ENCODE measurements at regions not wholly inside any gene's neighbourhood (a gene's known extent, or its start where the extent isn't known, plus 50 kb on each side); places are given as distances from the start of the nearest gene placed in this dataset.
A peak's percentile ranks its signal among the peaks of the same experiment; 100 is the strongest.

DNA sequence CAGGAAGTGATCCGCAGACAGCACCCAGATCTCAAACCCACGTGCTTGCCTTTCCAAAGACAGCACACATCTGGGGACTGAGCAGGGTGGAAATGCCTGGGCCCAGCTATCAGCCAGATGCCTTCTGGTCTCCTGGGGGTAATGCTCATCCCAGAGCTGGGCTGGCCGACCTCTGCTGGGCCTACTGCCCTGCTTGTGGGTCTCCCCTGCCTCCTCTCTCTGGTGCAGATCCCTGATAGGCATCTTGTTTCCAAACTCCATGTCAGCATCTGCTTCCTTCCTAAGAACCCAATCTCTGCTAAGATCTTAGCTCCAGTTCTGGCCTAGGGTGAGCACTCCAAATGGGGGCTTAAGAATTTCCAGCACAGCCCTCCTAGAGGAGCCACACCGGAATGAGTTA is 1043.0 kb downstream of the VRK1 start:
- no peak for DNase-seq

DNA sequence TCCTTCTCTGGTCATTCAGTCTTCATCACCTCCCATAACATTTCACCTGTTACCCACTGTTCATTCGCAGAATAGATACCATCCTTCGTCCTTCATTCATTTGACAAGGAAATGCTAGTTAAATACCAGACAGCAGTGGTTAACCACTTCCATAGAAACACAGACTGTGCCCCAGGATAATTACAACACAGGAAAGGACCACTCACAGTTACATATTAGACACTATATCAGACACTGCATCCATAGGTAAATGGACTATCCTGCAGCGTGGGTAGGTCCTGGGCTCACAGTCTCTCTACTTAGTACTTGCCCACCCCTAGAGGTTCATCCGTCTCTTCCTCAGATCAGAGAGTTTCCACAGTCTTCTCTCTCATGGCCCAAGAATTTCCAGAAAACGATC is 1044.6 kb downstream of the VRK1 start:
- no peak for DNase-seq

DNA sequence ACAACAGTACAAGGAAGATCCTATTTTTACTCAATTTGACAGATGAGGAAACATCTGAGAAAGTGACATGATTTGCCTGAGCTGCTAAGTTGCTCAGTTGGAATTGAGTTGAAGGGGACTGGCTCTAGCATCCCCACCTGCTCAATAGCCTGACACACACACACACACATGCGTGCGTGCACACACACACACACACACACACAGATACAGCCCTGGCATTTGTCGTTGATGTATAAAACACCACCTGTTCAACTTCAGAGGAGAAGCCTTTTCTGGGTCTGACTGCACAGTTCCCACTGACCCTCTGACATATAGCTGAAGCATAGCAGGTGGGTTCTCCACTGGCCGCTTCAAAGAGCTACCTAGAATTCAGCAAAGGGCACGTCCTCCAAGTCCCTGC is 1045.9 kb downstream of the VRK1 start:
- DNase-seq, result no peak

DNA sequence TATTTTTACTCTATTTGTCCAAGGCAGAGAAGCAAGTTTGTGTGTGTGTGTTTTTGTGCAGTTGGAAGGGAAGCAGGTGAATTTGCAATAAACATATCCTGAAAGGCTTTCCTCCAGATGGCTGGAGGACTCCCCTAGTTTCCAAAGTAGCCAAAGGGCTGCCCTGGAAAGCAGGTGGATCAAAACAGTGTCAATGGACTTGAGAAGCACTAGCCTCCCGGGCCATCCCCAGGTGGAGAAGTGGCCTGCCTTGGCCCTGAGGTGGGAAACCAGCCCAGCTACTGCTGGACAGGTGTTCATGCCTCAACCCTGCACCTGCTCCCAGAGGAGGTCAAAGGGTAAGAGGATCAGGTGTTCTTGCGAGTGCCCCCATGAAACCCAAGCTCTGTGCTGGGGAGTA is 1046.9 kb downstream of the VRK1 start:
- DNase-seq, result no peak

DNA sequence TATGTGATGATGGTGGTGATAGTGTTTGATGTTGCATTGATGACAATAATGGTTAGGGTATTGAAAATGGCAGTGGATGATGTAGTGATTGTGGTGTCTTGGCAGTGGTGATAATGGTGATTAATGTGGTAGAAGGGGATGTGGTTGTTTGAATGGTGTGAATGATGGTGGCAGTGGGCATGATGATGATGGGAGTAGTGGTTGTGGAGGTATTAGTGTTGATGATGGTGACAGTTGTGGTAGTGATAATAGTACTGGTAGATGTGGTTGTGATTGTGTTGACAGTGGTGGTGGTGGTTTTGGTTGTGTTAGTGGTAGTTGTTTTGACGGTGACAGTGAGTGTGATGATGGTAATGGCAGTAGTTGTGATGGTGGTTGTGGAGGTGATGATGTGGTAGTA is 1049.0 kb downstream of the VRK1 start:
- peak; percentile 13 for DNase-seq

DNA sequence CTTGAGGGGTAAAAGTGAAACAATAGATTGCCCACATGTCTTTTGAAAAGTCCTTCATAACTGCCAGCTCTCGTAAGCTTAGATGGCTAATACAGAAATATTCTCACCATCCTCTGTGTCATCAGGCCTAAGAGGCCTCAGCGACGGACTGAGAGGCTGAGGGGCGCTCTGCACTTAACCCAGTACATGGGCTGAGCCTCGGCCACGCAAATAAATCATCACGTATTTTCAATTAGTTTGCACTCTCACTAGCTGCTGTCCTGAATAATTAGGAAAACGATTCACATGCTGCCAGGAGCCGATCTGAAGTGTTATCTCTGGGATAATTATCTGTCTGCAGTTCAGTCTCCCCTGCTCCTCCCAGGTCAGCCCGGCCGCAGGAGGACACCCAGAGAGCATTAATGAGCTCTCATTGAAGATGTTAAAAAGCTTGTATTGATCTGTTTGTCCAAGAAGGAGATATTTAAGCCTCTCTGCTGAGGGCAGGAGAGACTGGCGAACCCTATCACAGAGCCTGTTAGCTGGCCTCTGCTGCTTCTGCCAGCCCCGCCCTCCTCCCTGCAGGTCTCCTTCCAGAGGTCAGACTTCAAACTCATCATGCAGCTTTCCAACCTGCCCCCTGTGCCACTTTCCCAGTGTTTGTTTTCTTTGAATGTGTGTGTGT is 1051.3 kb downstream of the VRK1 start:
- DNase-seq, result no peak

DNA sequence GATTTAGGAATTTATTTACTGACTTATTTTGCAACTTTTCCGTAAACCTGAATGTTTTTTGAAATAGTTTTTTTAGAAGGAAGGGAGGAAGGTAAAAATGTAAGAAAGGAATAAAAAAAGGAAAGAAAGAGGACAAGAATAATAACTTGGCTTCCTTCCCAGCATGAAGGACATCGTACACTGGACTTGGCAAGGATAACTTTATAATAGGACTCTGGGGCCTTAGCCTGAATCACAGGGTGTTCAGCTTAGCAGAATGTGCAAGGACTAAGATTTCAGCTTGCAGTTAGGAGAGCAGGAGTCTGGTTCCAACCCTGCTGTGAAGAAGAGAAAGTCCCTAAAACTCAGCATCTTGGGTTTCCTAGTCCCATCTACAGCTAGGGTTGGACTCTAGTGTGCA is 1053.3 kb downstream of the VRK1 start:
- no peak for DNase-seq

DNA sequence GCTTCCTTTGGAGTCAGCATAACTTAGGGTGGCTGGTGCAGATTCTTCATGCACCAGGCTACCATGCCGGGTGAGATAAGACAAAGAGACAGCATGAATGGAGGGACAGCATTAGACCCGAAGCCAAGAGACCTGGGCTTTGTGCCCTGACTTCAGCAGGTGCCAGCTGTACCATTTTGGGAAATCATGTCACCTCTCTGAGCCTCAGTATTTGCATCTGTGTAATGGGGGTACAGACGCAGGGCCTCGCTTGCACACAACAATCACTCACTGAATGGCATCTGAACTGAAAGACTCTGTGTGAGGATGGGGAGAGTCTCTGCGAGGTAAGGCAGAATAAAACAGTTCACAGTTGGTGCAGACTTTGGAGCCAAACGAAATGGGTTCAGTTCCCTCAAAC is 1053.7 kb downstream of the VRK1 start:
- no peak for DNase-seq

DNA sequence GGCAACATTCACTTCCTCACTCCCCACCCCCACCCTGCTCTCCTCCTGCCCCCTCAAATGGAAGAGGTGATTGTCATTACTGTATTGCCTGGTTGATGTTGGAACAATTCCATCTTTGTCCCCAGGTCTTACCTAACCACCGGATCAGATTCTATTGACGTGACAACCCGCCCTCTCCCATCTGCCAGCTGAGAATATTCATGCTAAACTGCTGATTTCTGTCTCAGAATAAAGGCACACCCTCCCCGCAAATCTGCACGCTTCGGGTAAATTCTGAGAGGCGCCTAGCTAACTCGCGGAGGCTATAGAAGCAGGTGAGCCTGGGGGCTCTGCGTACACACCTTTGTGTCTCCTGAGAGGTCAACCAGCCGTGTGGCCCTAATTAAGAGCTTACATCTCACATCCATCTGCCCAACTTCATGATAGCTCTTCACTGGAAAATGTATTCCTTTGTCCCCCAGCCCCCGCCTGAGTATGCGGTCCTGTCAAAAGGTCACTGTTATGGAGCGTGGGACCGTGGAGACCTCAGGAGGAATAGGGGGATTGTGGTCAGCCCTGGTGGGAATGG is 1054.3 kb downstream of the VRK1 start:
- DNase-seq, result no peak

DNA sequence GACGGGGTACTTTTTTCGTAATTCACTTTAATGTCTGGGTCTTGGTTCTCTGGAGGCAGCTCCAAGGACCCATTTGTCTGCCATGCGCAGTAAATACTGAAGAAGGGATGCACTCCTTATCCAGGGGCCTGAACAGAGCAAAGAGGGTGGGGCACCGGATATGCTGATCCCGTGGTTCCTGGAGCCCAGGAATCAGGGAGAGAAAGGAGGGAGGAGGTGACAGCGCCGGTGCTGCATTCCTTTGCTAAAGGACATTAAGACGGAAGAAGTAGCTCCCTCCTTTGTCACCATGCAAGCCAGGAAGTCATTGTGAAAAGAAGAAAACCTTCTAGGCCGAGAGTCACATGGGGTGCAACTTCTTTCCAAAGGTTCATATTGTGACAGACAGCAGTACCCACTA is 1057.7 kb downstream of the VRK1 start:
- no peak for DNase-seq

DNA sequence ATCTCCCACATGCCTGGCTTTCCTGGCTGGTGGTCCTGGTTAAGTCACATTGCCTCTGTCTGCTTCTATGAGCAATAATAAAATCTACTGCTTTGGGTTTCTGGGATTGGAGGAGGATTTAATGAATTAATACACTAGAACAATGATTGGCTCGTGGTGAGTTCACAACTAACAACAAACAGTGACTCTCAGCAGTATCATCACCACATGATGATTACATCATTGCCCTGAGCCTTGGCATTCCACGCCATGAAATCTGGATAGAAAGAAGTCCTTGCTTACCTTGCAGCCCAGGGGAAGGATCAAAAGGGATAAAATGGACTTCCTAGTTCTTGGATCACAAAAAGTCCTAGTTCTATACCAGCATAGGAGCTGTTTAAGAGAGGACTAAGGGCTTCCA is 1069.0 kb downstream of the VRK1 start:
- no peak for DNase-seq

DNA sequence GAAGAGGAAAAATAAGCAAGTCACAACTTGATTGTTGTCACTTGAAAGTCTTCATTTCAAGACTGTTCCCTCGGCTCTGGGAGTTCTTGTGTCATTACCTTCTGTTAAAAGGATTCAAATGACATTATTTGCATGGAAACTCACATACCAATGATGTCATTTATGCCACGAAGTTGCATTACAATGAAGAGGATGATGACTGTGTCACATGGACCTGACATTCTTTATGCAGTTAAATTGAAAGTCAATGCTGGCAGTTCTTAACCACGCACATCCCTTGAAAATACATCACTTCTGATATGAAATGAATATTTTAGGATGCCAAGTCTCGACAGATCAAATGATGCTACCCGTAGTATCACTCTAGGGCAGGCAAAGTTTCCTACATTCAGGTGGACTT is 1069.5 kb downstream of the VRK1 start:
- DNase-seq, result no peak

DNA sequence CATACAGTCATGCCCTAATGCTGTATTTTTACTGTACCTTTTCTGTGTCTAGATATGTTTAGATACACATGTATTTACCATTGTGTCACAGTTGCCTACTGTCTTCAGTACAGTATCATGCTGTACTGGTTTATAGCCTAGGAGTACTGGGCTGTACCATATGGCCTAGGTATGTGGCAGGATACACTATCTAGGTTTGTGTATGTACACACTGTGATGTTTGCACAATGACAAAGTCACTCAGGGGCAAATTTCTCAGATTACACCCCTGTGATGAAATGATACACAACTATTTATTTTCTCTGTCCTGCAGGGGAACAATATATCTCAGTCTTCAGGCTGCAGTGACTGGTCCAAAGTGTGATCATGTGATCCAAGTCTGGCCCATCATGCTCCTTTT is 1076.1 kb downstream of the VRK1 start:
- DNase-seq, result no peak

DNA sequence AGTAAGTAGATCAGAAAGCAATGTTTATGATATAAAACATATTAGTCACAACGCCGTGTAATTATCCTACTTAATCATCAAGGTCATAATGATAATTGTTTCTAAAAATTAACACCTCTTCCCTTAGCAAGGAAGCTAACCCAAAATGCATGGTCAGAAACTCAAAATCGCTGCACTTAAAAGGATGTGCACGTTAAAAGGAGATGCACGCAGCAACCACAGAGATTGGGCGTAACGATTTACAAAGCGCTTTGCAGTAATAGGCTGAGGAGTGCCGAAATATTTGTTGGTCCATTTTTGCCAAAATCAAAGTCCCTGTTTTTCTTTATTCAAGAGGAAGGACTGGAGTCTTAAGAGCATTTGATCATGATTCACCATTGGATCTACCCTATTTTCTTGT is 1077.2 kb downstream of the VRK1 start:
- no peak for DNase-seq

DNA sequence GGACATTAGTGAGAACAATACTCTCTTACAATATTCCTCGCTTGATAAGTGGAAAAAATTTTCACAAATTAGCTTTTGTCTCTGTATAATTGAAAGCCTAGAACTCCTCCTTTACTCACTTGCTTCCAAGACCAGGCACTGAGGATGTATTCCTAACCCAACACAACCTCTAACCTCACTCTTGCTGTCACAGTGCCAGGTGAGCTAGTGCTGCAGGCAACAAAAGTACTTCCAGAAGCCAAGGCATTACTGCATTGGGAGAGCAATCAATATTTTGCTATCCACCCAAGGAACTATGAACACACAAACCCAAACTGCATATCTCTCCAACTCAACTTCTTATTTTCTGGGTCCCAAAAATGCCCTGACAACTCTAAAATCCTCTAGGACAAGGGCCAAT is 1081.0 kb downstream of the VRK1 start:
- DNase-seq, result no peak

DNA sequence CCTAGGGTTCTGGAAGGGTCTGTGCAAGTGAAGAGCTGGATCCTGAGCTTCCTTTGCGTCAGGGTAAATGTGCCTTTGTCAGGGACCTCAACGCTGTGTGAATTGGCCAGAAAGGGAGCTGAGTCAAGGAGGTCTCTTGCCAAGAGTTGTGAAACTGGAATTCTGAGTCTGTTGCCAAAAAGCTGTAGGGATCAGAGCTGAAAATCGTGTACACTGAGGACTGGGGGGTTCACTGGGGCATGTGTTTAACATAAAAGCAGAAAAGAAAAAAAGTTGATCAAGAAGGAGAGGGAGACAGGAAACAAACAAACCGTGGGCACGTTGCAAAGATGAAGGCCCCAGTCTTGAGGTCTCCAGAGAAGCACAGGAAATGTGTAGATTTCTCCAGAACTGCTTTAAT is 1081.5 kb downstream of the VRK1 start:
- DNase-seq, result no peak

DNA sequence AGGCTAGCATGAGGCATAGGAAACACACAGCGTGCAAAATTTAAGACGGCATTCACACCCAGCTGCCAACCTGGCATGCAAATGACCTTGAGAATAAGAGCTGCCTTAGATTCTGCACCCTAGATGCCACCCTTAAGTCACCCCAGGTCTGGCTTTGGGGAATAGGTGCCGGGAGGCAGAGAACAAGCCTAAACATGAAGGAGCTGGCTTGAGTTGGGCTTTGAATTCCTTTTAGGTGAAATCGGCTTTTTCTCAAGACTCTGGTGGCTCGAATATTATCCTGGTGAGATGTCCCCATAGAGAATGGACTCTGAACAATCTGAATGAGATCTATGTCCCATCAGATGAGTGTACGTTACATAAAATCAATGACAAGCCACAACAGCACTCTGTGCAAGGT is 1090.5 kb downstream of the VRK1 start:
- DNase-seq, result no peak

DNA sequence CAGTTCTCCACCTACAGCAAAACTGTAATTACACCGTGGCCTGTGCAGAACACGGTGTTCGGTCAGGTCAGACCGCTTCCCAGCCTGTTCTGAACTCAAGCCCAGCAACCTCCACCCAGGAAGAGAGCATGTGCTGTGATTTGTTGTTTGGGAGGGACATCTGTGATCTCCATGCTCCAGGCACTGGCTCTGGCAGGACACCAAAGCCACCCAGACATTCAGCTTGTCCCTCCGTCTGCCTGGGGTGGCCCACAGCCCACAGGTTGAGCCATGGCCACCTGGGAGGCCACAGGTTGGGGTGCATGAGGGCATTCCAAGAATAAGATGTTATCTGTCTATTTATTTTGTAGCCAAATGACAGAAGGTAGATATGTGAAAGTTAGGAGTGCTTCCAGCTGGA is 1091.1 kb downstream of the VRK1 start:
- DNase-seq, result no peak

DNA sequence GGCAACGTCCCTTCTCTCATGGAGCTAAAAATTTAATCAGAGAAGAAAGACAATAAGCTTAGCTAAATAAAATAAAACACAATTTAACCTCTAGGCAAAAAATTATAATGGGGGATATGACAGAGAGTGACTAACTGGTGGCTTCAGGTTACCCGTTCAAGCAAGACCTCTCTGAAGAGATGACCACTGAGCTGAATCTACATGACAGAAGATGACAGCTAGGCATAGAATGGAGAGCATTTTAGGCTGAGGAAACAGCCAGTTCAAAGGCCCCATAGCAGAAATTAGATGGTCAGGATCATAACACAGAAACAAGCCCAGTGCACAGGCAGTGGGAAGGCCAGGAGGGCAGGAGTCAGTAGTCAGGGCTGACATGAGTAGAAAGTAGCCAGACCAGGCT is 1094.3 kb downstream of the VRK1 start:
- no peak for DNase-seq

DNA sequence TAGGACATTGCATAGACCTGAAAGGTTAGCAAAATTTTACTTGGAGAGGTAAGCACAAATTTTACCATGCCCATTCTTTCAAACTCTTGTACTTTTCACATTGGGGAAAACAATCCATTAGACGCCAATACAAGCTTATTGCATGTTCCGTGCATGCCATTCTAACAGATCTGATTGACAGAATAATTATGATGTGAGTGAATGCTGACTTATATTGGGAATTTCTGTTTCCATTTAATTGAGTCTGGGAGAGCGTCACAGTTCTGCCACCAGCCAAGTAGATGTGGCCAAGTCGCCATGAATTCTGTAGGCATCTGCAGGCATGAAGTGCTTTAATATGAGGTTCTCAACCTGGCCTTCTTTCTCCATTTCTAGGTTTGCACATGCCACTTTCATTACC is 1097.4 kb downstream of the VRK1 start:
- DNase-seq, result no peak

DNA sequence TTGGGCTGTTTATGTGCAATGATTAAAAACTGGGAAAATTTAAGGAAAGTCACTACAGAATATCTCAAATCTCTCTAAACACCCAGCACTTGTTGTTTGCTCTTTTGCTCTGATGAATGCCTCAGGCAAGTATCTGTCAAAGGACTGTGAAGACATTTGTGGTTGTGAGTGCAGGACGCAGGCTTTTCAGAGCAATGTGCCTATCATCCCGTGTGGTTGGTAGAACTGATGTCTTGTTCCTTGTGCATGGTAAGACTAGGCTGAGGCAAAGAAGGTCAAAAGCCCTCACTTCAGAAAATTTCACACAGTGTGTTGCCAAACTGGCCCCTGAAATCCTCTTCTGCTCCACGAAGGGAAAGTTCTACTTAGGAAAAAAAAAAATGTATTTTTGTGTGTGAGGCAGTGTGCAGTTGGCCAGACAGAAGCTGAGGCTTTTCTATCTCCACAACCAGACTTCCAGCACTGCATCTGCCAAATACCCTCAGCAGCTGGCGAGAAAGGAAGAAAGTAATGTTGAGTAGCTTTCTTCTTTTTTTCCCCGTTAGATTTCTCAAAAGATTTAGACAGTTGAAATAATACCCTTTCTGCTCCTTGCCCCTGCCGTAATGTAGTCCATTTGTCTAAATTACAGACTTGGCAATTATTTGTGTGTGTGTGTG is 1103.1 kb downstream of the VRK1 start:
- DNase-seq, result no peak

DNA sequence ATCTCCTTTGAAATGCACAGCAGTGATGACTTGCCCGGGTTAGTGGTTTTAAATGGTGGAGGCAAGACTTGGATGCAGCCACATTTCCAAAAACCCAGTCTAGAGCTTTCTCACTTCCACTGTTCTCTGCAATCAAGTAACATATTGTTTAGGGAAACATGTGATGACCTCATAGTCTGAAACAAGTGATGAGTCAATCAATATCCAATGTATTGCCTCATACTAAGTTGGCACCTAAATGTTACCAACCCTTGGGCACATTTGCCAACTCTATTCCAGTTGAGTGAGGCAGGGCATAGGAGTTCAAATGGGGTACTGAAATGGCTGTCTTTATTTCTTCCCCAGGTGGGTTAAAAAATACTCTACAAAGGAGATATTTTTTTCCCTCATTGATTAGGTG is 1105.4 kb downstream of the VRK1 start:
- DNase-seq, result no peak

DNA sequence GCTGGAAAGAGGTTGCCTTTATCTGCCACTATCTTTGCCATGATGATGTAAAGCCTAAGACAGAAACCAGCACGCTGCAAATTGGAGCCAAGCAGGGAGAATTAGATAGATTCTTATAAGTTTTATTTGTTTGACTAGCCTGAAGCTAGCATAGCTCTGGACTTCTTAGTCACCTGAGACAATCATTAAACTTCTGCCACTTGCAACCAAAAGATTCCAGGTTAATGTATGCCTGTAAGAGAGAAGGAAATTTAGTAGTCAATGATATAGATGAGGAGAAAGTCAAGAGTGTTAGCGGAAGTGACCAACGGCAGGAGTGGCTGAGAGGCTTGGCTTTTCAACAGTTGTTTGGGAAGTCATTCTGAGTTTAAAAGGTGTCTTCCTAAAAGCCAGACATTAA is 1106.6 kb downstream of the VRK1 start:
- DNase-seq, result no peak

DNA sequence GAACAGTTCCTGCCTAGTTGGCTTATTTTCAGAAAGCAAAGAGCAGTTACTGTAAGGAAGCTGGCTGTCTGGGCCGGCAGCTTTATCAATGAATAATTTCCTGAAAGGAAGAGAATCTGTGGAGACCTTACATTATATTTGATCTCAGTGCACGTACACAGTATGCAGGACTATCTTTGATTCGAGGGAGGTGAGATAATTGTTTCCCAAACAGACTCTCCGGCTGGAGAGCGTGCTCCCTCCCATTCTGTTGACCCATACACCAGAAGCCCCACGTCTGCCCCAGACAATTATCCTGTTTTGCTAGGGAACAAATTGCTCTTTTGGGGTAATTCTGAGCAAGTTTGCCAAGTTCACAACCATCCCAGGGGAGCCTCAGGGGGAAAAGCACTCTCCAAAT is 1115.0 kb downstream of the VRK1 start:
- DNase-seq, result no peak

DNA sequence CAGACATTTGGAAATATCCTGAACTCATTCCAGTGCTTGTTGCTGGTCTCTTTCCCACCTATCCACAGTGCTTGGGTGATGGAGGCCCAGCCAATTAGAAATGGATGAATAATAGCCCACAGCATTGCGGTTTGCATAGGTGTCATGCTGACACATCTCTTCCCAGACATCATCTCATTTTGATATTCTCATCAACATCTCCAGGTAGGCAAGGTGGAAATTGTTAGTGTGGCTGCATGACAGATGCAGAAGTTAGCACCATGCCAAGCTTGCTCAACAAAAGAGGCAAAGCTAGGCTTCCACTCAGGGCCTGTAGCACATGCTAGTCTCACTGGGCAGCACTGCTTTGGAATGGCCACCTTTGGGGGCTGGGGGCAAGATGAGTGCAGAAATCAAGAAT is 1118.9 kb downstream of the VRK1 start:
- peak; percentile 16 for DNase-seq

Measured in activated CD4-positive, alpha-beta T cell treated with anti-CD3 and anti-CD28 coated beads for 48 hours (primary cell).